ENCODE measurements at regions not wholly inside any gene's neighbourhood (a gene's known extent, or its start where the extent isn't known, plus 50 kb on each side); places are given as distances from the start of the nearest gene placed in this dataset.
"Not testable (repeated sequence)": the region's sequence is repeated elsewhere in the genome, so short reads cannot be mapped to it uniquely, and the experiment has no call there.

DNA sequence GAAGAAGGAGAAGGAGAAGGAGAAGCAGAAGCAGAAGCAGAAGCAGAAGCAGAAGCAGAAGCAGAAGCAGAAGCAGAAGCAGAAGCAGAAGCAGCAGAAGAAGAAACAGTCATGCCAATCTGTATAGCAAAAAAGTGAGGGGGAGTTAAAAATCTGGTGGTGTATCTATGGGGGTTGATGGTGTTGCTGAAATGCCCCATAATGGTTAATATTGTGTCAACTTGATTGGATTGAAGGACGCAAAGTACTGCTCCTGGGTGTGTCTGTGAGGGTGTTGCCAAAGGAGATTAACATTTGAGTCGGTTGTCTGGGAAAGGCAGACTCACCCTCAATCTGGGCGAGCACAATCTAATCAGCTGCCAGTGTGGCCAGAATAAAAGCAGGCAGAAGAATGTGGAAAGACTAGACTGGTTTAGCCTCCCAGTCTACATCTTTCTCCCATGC lies 120.3 kb downstream of the AKR1D1 start:
- TF ChIP-seq, protein P1, sequence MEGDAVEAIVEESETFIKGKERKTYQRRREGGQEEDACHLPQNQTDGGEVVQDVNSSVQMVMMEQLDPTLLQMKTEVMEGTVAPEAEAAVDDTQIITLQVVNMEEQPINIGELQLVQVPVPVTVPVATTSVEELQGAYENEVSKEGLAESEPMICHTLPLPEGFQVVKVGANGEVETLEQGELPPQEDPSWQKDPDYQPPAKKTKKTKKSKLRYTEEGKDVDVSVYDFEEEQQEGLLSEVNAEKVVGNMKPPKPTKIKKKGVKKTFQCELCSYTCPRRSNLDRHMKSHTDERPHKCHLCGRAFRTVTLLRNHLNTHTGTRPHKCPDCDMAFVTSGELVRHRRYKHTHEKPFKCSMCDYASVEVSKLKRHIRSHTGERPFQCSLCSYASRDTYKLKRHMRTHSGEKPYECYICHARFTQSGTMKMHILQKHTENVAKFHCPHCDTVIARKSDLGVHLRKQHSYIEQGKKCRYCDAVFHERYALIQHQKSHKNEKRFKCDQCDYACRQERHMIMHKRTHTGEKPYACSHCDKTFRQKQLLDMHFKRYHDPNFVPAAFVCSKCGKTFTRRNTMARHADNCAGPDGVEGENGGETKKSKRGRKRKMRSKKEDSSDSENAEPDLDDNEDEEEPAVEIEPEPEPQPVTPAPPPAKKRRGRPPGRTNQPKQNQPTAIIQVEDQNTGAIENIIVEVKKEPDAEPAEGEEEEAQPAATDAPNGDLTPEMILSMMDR (IDR thresholded peaks at IDR 0.05), result not testable (repeated sequence)
- not testable (repeated sequence) for TF ChIP-seq POLR2A (IDR thresholded peaks at IDR 0.05)
